ENCODE measurements at regions not wholly inside any gene's neighbourhood (a gene's known extent, or its start where the extent isn't known, plus 50 kb on each side); places are given as distances from the start of the nearest gene placed in this dataset.

DNA sequence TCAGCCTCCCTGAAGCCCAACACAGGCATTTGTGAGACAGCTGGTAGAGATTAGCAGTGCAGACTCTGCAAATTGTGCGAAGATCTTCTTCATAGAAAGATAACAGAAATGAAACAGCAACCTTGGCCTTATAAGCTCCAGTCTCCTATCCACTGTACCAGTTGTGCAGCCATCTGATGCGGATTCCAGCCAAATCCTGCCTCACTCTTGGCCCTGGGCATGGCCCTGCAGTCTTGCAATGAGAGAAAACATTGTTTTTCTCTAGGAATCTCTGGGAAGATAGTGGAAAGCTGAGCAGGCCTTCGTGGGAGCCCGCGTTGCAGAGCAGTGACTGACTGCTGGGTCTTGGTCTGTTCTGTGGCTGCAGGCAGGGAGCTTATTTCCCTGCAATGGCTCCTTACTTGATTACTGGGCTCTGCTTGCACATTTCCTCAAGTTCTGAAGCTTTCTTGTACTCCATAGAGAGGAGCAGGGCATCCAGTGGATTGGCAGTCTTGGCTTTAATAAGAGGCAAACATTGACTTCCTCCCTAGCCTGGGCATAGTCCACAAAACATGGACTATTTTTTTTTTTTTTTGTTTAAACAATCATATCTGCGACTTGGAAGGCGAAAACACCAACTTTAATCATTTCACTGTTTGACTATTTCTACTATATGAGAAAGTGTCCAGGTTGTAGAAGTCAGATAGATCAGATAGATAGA, 193.0 kb downstream of the ACTR3 start:
- TF ChIP-seq, protein P1, sequence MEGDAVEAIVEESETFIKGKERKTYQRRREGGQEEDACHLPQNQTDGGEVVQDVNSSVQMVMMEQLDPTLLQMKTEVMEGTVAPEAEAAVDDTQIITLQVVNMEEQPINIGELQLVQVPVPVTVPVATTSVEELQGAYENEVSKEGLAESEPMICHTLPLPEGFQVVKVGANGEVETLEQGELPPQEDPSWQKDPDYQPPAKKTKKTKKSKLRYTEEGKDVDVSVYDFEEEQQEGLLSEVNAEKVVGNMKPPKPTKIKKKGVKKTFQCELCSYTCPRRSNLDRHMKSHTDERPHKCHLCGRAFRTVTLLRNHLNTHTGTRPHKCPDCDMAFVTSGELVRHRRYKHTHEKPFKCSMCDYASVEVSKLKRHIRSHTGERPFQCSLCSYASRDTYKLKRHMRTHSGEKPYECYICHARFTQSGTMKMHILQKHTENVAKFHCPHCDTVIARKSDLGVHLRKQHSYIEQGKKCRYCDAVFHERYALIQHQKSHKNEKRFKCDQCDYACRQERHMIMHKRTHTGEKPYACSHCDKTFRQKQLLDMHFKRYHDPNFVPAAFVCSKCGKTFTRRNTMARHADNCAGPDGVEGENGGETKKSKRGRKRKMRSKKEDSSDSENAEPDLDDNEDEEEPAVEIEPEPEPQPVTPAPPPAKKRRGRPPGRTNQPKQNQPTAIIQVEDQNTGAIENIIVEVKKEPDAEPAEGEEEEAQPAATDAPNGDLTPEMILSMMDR (IDR thresholded peaks at IDR 0.05) = no peak
- H3K27ac ChIP-seq = no peak overlapping the region
- no peak for DNase-seq (ENCODE audit: low spot score)
- no peak overlapping the region for H3K4me3 ChIP-seq

DNA sequence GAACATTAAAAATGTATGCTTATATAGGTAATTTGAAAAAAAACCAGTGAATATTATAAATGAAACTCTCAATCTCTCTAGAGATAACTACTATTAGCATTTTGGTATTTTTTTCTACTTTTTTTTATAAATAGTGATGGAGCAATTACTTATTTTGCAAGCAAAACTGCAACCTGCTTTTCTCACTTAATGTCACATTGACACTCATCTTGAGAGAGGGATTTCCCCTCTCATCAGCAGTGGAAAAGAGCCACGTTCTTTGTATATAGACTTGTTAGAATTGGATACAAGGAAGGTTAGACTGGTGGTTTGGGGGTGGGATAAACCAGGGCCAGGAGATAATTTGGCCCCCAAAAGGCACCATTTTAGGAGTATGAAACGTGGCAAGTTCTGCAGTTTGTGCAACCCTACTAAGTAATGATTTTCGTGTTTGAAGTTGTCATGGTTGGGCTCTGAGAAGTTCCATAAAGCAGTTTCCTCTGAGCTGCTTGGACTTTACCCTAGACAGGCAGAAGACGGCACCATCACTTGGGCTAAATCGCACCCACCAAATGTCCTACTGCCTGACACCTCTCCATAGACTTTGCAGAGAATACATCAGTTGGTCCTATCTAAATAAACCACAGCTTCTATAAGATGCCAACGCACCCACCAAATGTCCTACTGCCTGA, 194.0 kb downstream of the ACTR3 start:
- no peak overlapping the region for H3K27ac ChIP-seq
- H3K4me3 ChIP-seq = no peak overlapping the region
- no peak for DNase-seq (ENCODE audit: low spot score)
- TF ChIP-seq, protein P1 (IDR thresholded peaks at IDR 0.05) = no peak

DNA sequence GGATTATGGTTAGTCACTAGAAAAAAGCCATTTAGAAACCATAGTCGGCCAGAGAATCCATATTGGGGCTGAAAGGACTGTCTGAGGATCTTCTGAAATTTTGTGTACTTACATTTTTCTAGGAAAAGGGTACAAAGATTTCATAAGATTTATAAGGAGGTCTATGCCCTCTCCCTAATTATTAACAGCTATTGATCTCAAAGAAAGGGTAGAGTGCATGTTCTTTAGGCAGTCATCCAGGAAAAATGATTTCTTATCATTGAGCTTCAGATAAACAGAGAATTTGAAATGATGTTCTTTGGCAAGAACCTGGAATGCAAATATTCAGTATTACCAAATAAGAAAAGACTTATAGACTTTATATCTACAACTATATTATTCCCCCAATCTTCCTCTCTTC, 195.3 kb downstream of the ACTR3 start:
- no peak overlapping the region for H3K4me3 ChIP-seq
- DNase-seq (ENCODE audit: low spot score) = no peak
- no peak overlapping the region for H3K27ac ChIP-seq
- TF ChIP-seq, protein P1 (IDR thresholded peaks at IDR 0.05) = no peak

DNA sequence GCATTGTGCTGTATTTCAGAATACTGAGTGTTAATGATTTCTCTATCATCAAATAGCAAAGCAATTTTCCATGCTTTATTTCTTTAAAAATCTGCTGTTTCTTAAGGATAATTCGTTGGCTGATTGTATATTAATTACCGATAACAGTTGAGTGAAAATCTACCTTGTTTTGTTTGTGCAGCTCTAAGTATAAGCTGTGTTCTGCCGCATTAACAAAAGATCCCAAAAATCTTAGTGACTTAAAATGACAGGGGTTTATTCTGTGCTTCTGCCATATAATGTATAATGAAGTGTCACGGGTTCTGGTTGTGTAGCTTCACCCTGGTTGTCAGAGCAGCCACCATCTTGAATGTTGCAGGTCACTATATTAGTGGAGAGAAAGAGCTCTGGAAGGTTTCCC, 196.1 kb downstream of the ACTR3 start:
- no peak overlapping the region for H3K4me3 ChIP-seq
- DNase-seq (ENCODE audit: low spot score) = no peak
- TF ChIP-seq, protein P1 (IDR thresholded peaks at IDR 0.05) = no peak
- no peak overlapping the region for H3K27ac ChIP-seq

DNA sequence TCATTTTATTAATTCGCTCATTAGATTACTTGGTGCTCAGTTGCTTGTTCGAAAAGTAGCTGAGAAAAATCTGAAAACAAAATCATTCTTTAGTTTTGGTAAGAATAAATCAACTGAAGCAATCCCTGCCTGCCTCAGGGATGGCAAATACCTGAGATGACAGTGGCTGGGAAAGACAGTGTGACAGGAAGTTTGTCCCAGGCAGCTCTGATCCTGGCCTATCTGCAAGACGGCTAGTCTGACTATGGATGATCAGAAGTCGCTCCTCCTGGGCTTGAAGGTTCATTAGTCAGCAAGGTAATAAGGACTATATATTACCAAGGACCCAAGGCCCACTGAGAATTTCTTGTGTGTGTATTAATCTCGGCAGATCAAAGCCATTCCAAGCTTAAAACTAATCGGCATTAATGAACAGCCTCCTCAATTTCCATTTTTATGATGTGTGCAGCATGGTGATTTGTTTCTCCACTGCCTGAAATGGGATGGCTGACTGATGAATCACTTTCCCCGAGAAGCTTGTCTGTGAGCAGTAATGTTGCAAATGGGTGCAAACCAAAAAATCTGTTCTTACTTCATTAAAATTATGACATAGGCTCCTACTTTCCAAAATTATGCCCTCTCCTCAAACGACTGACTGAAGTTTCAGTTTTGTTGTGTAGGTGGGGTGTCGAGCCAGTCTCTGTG, 199.9 kb downstream of the ACTR3 start:
- TF ChIP-seq, protein P1 (IDR thresholded peaks at IDR 0.05) = no peak
- no peak for DNase-seq (ENCODE audit: low spot score)
- no peak overlapping the region for H3K4me3 ChIP-seq
- no peak overlapping the region for H3K27ac ChIP-seq

DNA sequence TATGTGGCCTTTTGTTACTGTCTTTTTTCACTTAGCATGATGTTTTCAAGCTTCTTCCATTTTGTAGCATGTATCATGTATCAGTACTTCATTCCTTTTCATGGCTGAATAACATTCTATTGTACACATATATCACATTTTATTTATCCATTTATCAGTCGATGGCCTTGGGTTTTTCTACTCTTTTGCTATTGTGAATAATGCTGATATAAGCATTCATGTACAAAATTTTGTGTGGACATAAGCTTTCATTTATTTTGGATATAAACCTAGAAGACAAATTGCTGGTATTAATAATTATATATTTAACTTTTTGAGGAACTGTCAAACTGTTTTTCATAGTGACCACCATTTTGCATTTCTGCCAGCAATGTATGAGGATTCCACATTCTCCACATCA, 201.1 kb downstream of the ACTR3 start:
- no peak overlapping the region for H3K4me3 ChIP-seq
- DNase-seq (ENCODE audit: low spot score) = no peak
- no peak overlapping the region for H3K27ac ChIP-seq
- TF ChIP-seq, protein P1 (IDR thresholded peaks at IDR 0.05) = no peak

Data from coronary artery (tissue), 2 donors.